Peyer's patch (tissue), 4 donors: ENCODE measurements at regions not wholly inside any gene's neighbourhood (a gene's known extent, or its start where the extent isn't known, plus 50 kb on each side); places are given as distances from the start of the nearest gene placed in this dataset.

Experiments
- CTCF ChIP-seq, 6 experiments: fragments of 450-650 bp in 4 of 6; fragments of 200-600 bp in 2 of 6; sonication (generic) in 1 of 6; IDR thresholded peaks; one replicate each; pipeline ENCODE4 v1.5.1; 2017 to 2019; ENCODE audit warnings: antibody characterized with exemption in 6 of 6, mild to moderate bottlenecking in 3 of 6, moderate library complexity in 1 of 6
- POLR2A ChIP-seq, 2 donors: fragments of 450-650 bp; IDR thresholded peaks; one replicate each; pipeline ENCODE4 v1.5.1; 2017; ENCODE audit warnings: antibody characterized with exemption in 2 of 2, mild to moderate bottlenecking in 2 of 2, moderate library complexity in 2 of 2

- TF ChIP-seq POLR2A (IDR thresholded peaks at IDR 0.05) (no peak), CTCF (IDR thresholded peaks at IDR 0.05) (no peak)
These were observed 636.0 kb downstream of the TBC1D22A start for GRCh38 chr22:47398491-47398890.
